Transverse colon (tissue), 4 donors: ENCODE measurements at regions not wholly inside any gene's neighbourhood (a gene's known extent, or its start where the extent isn't known, plus 50 kb on each side); places are given as distances from the start of the nearest gene placed in this dataset.

Source experiments
- EP300 ChIP-seq: sonication (generic); formaldehyde crosslinking; IDR thresholded peaks from one replicate; pipeline ENCODE4 v1.6.1; 2017; ENCODE audit warnings: antibody characterized with exemption, low read depth
- POLR2A ChIP-seq: fragments of 450-650 bp; IDR thresholded peaks from one replicate; pipeline ENCODE4 v1.6.1; 2016; ENCODE audit warnings: antibody characterized with exemption, mild to moderate bottlenecking, moderate library complexity
- POLR2AphosphoS5 ChIP-seq, 3 donors: sonication (generic); formaldehyde crosslinking; IDR thresholded peaks; one replicate each; pipeline ENCODE4 v1.6.1; 2016; ENCODE audit warnings: antibody characterized with exemption in 3 of 3
- TF ChIP-seq, protein P1 (sequence below), 5 experiments: fragments of 200-600 bp in 3 of 5; fragments of 450-650 bp in 2 of 5; sonication (generic) in 3 of 5; IDR thresholded peaks; 1 replicate in 2 of 5; 2 replicates in 3 of 5; pipeline ENCODE4 v1.5.1; 2016 to 2017; ENCODE audit warnings: antibody characterized with exemption in 5 of 5, inconsistent platforms in 3 of 5, mild to moderate bottlenecking in 2 of 5, moderate library complexity in 1 of 5

DNA sequence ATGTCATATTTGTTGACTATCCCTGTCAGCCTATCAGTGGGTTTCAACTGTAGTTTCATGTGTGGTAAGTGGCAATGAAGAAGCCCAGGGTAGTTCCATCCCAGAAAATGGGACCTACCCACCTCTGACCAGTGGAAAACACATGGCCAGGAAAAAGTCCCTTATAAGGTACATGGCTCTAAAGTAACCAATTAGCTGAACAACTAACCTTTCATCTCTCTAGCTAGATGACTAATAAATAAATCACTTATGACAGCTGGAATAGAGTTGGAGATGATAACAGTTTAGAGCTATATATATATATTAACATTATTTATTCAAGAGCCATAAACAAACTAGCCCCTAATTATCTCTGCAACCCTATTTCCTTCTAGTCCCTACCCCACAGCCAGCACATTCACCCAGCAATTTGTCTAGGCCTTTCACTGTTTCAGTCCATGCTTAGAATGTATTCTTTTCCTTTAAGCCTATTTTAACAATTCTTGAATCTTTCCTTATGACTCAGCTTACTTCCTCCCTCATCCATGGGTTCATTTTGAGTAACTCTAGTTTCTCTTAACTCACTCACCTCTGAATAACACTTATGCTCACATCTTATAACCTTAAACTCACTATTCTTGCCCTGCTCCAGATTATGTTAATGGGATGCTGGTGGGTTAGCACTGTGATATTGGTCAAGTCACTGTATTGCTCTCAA is 83.7 kb downstream of the TNFSF18 start:
- TF ChIP-seq EP300 (no peak), POLR2A (no peak), POLR2AphosphoS5 (IDR thresholded peaks at IDR 0.05) (no peak)
- TF ChIP-seq, protein P1, sequence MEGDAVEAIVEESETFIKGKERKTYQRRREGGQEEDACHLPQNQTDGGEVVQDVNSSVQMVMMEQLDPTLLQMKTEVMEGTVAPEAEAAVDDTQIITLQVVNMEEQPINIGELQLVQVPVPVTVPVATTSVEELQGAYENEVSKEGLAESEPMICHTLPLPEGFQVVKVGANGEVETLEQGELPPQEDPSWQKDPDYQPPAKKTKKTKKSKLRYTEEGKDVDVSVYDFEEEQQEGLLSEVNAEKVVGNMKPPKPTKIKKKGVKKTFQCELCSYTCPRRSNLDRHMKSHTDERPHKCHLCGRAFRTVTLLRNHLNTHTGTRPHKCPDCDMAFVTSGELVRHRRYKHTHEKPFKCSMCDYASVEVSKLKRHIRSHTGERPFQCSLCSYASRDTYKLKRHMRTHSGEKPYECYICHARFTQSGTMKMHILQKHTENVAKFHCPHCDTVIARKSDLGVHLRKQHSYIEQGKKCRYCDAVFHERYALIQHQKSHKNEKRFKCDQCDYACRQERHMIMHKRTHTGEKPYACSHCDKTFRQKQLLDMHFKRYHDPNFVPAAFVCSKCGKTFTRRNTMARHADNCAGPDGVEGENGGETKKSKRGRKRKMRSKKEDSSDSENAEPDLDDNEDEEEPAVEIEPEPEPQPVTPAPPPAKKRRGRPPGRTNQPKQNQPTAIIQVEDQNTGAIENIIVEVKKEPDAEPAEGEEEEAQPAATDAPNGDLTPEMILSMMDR (IDR thresholded peaks at IDR 0.05): no peak
